ENCODE measurements at regions not wholly inside any gene's neighbourhood (a gene's known extent, or its start where the extent isn't known, plus 50 kb on each side); places are given as distances from the start of the nearest gene placed in this dataset.

DNA sequence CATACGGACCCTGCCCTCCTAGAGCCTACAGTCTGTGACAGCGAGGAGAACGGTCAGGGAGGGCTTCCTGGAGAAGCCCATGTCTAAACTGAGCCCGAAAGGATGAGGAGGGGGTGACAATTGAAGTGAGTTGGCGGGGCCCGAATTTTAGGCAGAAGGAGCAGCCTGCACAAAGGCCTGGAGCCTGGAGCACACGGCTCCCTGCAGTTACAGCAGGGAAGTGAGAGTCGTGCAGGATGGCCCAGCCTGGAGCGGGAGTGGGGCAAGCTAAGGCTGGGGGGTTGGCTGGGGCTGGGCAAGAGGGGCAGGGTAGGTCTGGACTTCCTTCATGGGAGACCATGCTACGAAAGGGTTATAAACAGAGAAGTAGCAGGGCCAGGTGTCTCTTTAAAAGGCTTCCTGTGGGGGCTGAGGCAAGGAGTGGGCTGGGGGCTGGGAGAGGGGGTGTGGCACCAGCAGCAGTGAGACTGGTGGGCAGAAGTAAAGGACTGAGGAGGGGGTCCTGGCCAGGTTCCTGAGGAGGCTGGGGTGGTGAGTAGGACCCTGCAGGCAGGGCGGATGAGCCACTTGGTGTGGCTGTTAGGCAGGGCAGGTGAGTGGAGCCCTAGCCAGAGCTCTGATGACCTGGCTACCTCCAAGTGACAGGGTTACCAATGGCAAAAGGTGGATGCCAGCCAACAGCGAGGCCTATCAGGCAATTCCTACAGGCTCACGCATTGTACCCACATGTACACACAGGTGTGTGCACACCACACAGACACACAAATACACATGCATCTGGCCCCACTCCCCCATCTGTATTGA, 119.2 kb downstream of the MRPL14 start:
- no peak for DNase-seq (ENCODE audit: low read depth, low spot score)
- Histone ChIP-seq H3K4me3 (ENCODE audit: low read depth in 2 of 2, low read length in 2 of 2) (no peak overlapping the region), H3K9me3 (ENCODE audit: control insufficient read depth, insufficient read depth, low read depth, low read length) (no peaks in the 10 kb centered on the region), H3K27ac (ENCODE audit: low read length) (no peak overlapping the region), H3K36me3 (ENCODE audit: control insufficient read depth, insufficient read depth, low read length) (no peaks in the 10 kb centered on the region), H3K27me3 (ENCODE audit: control insufficient read depth, insufficient read depth, low read length) (no peaks in the 10 kb centered on the region), H3K4me1 (ENCODE audit: control insufficient read depth, insufficient read depth, low read length) (peaks cover 22% of the 10 kb centered on the region)
- BruUV-seq (replicated peaks) = no TSS peak
- ChIA-PET POLR2A (interaction anchor here (0.6 kb wide), 1 partner anchor 38 kb away, joined by 3 read pairs; no protein-coding TSS in a partner anchor), CTCF (no interaction called here)
- TF ChIP-seq, protein P1, sequence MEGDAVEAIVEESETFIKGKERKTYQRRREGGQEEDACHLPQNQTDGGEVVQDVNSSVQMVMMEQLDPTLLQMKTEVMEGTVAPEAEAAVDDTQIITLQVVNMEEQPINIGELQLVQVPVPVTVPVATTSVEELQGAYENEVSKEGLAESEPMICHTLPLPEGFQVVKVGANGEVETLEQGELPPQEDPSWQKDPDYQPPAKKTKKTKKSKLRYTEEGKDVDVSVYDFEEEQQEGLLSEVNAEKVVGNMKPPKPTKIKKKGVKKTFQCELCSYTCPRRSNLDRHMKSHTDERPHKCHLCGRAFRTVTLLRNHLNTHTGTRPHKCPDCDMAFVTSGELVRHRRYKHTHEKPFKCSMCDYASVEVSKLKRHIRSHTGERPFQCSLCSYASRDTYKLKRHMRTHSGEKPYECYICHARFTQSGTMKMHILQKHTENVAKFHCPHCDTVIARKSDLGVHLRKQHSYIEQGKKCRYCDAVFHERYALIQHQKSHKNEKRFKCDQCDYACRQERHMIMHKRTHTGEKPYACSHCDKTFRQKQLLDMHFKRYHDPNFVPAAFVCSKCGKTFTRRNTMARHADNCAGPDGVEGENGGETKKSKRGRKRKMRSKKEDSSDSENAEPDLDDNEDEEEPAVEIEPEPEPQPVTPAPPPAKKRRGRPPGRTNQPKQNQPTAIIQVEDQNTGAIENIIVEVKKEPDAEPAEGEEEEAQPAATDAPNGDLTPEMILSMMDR (IDR thresholded peaks at IDR 0.05) = no peak
- TF ChIP-seq POLR2AphosphoS5 (IDR thresholded peaks at IDR 0.05; ENCODE audit: low read depth, low read length) = no peak
- TF ChIP-seq SIN3A (IDR thresholded peaks at IDR 0.05; ENCODE audit: borderline replicate concordance, insufficient read depth, low read depth, low read length) = no peak
- TF ChIP-seq, protein P2, sequence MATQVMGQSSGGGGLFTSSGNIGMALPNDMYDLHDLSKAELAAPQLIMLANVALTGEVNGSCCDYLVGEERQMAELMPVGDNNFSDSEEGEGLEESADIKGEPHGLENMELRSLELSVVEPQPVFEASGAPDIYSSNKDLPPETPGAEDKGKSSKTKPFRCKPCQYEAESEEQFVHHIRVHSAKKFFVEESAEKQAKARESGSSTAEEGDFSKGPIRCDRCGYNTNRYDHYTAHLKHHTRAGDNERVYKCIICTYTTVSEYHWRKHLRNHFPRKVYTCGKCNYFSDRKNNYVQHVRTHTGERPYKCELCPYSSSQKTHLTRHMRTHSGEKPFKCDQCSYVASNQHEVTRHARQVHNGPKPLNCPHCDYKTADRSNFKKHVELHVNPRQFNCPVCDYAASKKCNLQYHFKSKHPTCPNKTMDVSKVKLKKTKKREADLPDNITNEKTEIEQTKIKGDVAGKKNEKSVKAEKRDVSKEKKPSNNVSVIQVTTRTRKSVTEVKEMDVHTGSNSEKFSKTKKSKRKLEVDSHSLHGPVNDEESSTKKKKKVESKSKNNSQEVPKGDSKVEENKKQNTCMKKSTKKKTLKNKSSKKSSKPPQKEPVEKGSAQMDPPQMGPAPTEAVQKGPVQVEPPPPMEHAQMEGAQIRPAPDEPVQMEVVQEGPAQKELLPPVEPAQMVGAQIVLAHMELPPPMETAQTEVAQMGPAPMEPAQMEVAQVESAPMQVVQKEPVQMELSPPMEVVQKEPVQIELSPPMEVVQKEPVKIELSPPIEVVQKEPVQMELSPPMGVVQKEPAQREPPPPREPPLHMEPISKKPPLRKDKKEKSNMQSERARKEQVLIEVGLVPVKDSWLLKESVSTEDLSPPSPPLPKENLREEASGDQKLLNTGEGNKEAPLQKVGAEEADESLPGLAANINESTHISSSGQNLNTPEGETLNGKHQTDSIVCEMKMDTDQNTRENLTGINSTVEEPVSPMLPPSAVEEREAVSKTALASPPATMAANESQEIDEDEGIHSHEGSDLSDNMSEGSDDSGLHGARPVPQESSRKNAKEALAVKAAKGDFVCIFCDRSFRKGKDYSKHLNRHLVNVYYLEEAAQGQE (IDR thresholded peaks at IDR 0.05; ENCODE audit: insufficient read depth in 1 of 2, low read depth in 2 of 2, low read length in 1 of 2) = no peak
- no peak for TF ChIP-seq TCF7L2 (IDR thresholded peaks at IDR 0.05; ENCODE audit: low read depth, low read length)
- in situ Hi-C loops (cut with HindIII; ENCODE audit: low pct_unique_long_range_greater_than_20kb, low sequenced_read_pairs) = no loop called here
- intact Hi-C loops (cut with micrococcal nuclease; ENCODE audit: unreplicated experiment) = no loop called here
- ATAC-seq = no peak

DNA sequence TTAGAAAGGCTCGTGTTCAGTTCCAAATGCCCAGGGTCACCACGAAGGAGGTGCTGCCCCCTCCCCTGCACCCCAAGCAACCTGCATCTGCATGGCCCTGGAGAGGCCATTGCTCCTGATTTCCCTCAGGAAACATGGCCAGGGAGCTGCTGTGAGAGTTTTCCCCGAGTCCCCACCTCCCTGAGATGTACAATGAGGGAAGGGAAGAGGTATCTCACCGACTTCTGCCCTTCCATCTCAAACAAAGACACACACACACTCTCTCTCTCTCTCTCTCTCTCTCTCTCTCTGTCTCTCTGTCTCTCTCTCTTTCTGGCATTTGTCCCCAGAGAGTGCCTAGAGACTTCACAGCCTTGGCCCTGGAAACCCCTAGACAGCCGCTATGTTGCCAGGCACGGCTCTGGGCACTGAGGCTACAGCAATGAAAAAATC, 120.4 kb downstream of the MRPL14 start:
- Histone ChIP-seq H3K27ac (ENCODE audit: low read length) (no peak overlapping the region), H3K4me3 (ENCODE audit: low read depth in 2 of 2, low read length in 2 of 2) (no peak overlapping the region), H3K27me3 (ENCODE audit: control insufficient read depth, insufficient read depth, low read length) (no peaks in the 10 kb centered on the region), H3K36me3 (ENCODE audit: control insufficient read depth, insufficient read depth, low read length) (no peaks in the 10 kb centered on the region), H3K4me1 (ENCODE audit: control insufficient read depth, insufficient read depth, low read length) (peaks cover 22% of the 10 kb centered on the region), H3K9me3 (ENCODE audit: control insufficient read depth, insufficient read depth, low read depth, low read length) (no peaks in the 10 kb centered on the region)
- in situ Hi-C loops (cut with HindIII; ENCODE audit: low pct_unique_long_range_greater_than_20kb, low sequenced_read_pairs) (no loop called here), intact Hi-C loops (cut with micrococcal nuclease; ENCODE audit: unreplicated experiment) (no loop called here)
- POLR2A ChIA-PET = no interaction called here
- no TSS peak for BruUV-seq (replicated peaks)
- TF ChIP-seq, protein P2 (IDR thresholded peaks at IDR 0.05; ENCODE audit: insufficient read depth in 1 of 2, low read depth in 2 of 2, low read length in 1 of 2) = no peak
- TF ChIP-seq, protein P1 (IDR thresholded peaks at IDR 0.05) = no peak
- TF ChIP-seq POLR2AphosphoS5 (IDR thresholded peaks at IDR 0.05; ENCODE audit: low read depth, low read length) (no peak), TCF7L2 (IDR thresholded peaks at IDR 0.05; ENCODE audit: low read depth, low read length) (no peak), SIN3A (IDR thresholded peaks at IDR 0.05; ENCODE audit: borderline replicate concordance, insufficient read depth, low read depth, low read length) (no peak)
- no peak for ATAC-seq
- DNase-seq (ENCODE audit: low read depth, low spot score) = no peak
- CTCF ChIA-PET = interaction anchor here (0.6 kb wide), 1 partner anchor 26 kb away, joined by 3 read pairs; no protein-coding TSS in a partner anchor

Data from Panc1 (cell line).